ENCODE measurements at regions not wholly inside any gene's neighbourhood (a gene's known extent, or its start where the extent isn't known, plus 50 kb on each side); places are given as distances from the start of the nearest gene placed in this dataset.
"Not testable (repeated sequence)": the region's sequence is repeated elsewhere in the genome, so short reads cannot be mapped to it uniquely, and the experiment has no call there.

GRCh38 chr16:29578898-29579297 lies 72.7 kb upstream of the NPIPB12 start:
- not testable (repeated sequence) for H3K4me3 ChIP-seq (ENCODE audit: low read length); H3F3A ChIP-seq (ENCODE audit: insufficient read depth, low read length); H3K27ac ChIP-seq (ENCODE audit: low read length); H4K20me1 ChIP-seq (ENCODE audit: insufficient read depth, low read length); H3K9me2 ChIP-seq (replicated peaks; ENCODE audit: insufficient read depth, low read length); H3K4me2 ChIP-seq (ENCODE audit: low read depth, low read length); H3K27me3 ChIP-seq (replicated peaks; ENCODE audit: insufficient read depth, low read length); DNase-seq; H3K4me1 ChIP-seq (ENCODE audit: low read length); H3K9me3 ChIP-seq (replicated peaks; ENCODE audit: insufficient read depth, low read length); H3K9ac ChIP-seq (ENCODE audit: low read length); H2AFZ ChIP-seq (ENCODE audit: low read length); H3K36me3 ChIP-seq (replicated peaks; ENCODE audit: insufficient read depth, low read length)
- H3K79me2 ChIP-seq (ENCODE audit: low read length): peaks cover 40% of the 10 kb centered on the region

GRCh38 chr16:29581764-29582163 lies 75.6 kb upstream of the NPIPB12 start:
- not testable (repeated sequence) for H3K9ac ChIP-seq (ENCODE audit: low read length); H3K4me3 ChIP-seq (ENCODE audit: low read length); H3K9me2 ChIP-seq (replicated peaks; ENCODE audit: insufficient read depth, low read length); DNase-seq; H3K27me3 ChIP-seq (replicated peaks; ENCODE audit: insufficient read depth, low read length); H3F3A ChIP-seq (ENCODE audit: insufficient read depth, low read length); H3K27ac ChIP-seq (ENCODE audit: low read length); H3K9me3 ChIP-seq (replicated peaks; ENCODE audit: insufficient read depth, low read length); H3K4me2 ChIP-seq (ENCODE audit: low read depth, low read length); H2AFZ ChIP-seq (ENCODE audit: low read length); H4K20me1 ChIP-seq (ENCODE audit: insufficient read depth, low read length); H3K4me1 ChIP-seq (ENCODE audit: low read length); H3K36me3 ChIP-seq (replicated peaks; ENCODE audit: insufficient read depth, low read length)
- peaks cover 50% of the 10 kb centered on the region for H3K79me2 ChIP-seq (ENCODE audit: low read length)

- not testable (repeated sequence) for H3K27me3 ChIP-seq (replicated peaks; ENCODE audit: insufficient read depth, low read length); H3K27ac ChIP-seq (ENCODE audit: low read length); H3K4me2 ChIP-seq (ENCODE audit: low read depth, low read length); H2AFZ ChIP-seq (ENCODE audit: low read length); H3K4me1 ChIP-seq (ENCODE audit: low read length); H3K9me2 ChIP-seq (replicated peaks; ENCODE audit: insufficient read depth, low read length); H3K36me3 ChIP-seq (replicated peaks; ENCODE audit: insufficient read depth, low read length); DNase-seq; H3K4me3 ChIP-seq (ENCODE audit: low read length); H3K9me3 ChIP-seq (replicated peaks; ENCODE audit: insufficient read depth, low read length); H3F3A ChIP-seq (ENCODE audit: insufficient read depth, low read length); H4K20me1 ChIP-seq (ENCODE audit: insufficient read depth, low read length); H3K9ac ChIP-seq (ENCODE audit: low read length)
- H3K79me2 ChIP-seq (ENCODE audit: low read length): peaks cover 56% of the 10 kb centered on the region
Measured at GRCh38 chr16:29591919-29592318, 71.1 kb upstream of the SPN start.

GRCh38 chr16:29594269-29594925 lies 68.7 kb upstream of the SPN start:
- not testable (repeated sequence) for H3F3A ChIP-seq (ENCODE audit: insufficient read depth, low read length); H3K27me3 ChIP-seq (replicated peaks; ENCODE audit: insufficient read depth, low read length); H4K20me1 ChIP-seq (ENCODE audit: insufficient read depth, low read length); H3K4me2 ChIP-seq (ENCODE audit: low read depth, low read length); H2AFZ ChIP-seq (ENCODE audit: low read length); H3K9me3 ChIP-seq (replicated peaks; ENCODE audit: insufficient read depth, low read length); H3K4me1 ChIP-seq (ENCODE audit: low read length); H3K9me2 ChIP-seq (replicated peaks; ENCODE audit: insufficient read depth, low read length); H3K9ac ChIP-seq (ENCODE audit: low read length); H3K36me3 ChIP-seq (replicated peaks; ENCODE audit: insufficient read depth, low read length)
- peaks cover 41% of the 10 kb centered on the region for H3K79me2 ChIP-seq (ENCODE audit: low read length)
- peak; percentile 51 for DNase-seq
- peak overlapping the region; percentile 68; the same call in 1 of the 2 replicates for H3K27ac ChIP-seq (ENCODE audit: low read length)
- H3K4me3 ChIP-seq (ENCODE audit: low read length): peak overlapping the region; percentile 63; the same call in 1 of the 2 replicates

GRCh38 chr16:29594926-29595838 lies 67.9 kb upstream of the SPN start:
- H3K9me3 ChIP-seq (replicated peaks; ENCODE audit: insufficient read depth, low read length); H3K4me1 ChIP-seq (ENCODE audit: low read length); H3K9me2 ChIP-seq (replicated peaks; ENCODE audit: insufficient read depth, low read length); H3K36me3 ChIP-seq (replicated peaks; ENCODE audit: insufficient read depth, low read length); H3K27me3 ChIP-seq (replicated peaks; ENCODE audit: insufficient read depth, low read length); H4K20me1 ChIP-seq (ENCODE audit: insufficient read depth, low read length); H3F3A ChIP-seq (ENCODE audit: insufficient read depth, low read length): not testable (repeated sequence)
- H3K9ac ChIP-seq (ENCODE audit: low read length): peak overlapping the region; percentile 66; the same call in 1 of the 2 replicates
- DNase-seq: peak; percentile 80
- H3K79me2 ChIP-seq (ENCODE audit: low read length): peaks cover 43% of the 10 kb centered on the region
- H2AFZ ChIP-seq (ENCODE audit: low read length): peak overlapping the region; percentile 38; the same call in 1 of the 2 replicates
- peak overlapping the region; percentile 68; the same call in 1 of the 2 replicates for H3K27ac ChIP-seq (ENCODE audit: low read length)
- H3K4me3 ChIP-seq (ENCODE audit: low read length): peak overlapping the region; percentile 63
- H3K4me2 ChIP-seq (ENCODE audit: low read depth, low read length): peak overlapping the region; percentile 63

- not testable (repeated sequence) for H3K4me3 ChIP-seq (ENCODE audit: low read length); H3F3A ChIP-seq (ENCODE audit: insufficient read depth, low read length); H3K36me3 ChIP-seq (replicated peaks; ENCODE audit: insufficient read depth, low read length); H3K4me1 ChIP-seq (ENCODE audit: low read length); H3K9me2 ChIP-seq (replicated peaks; ENCODE audit: insufficient read depth, low read length); H4K20me1 ChIP-seq (ENCODE audit: insufficient read depth, low read length); H3K9ac ChIP-seq (ENCODE audit: low read length); H2AFZ ChIP-seq (ENCODE audit: low read length); H3K9me3 ChIP-seq (replicated peaks; ENCODE audit: insufficient read depth, low read length); H3K27me3 ChIP-seq (replicated peaks; ENCODE audit: insufficient read depth, low read length); H3K4me2 ChIP-seq (ENCODE audit: low read depth, low read length); DNase-seq; H3K27ac ChIP-seq (ENCODE audit: low read length)
- H3K79me2 ChIP-seq (ENCODE audit: low read length): peaks cover 41% of the 10 kb centered on the region
Measured at GRCh38 chr16:29597030-29597429, 66.0 kb upstream of the SPN start.

GRCh38 chr16:29600111-29601000 lies 62.7 kb upstream of the SPN start:
- H2AFZ ChIP-seq (ENCODE audit: low read length); H3K4me1 ChIP-seq (ENCODE audit: low read length): not testable (repeated sequence)

More at GRCh38 chr16:29600111-29601000, 62.7 kb upstream of the SPN start:
- H3K4me3 ChIP-seq (ENCODE audit: low read length); H3K36me3 ChIP-seq (replicated peaks; ENCODE audit: insufficient read depth, low read length); H3K9me2 ChIP-seq (replicated peaks; ENCODE audit: insufficient read depth, low read length); H4K20me1 ChIP-seq (ENCODE audit: insufficient read depth, low read length); H3K9me3 ChIP-seq (replicated peaks; ENCODE audit: insufficient read depth, low read length); H3F3A ChIP-seq (ENCODE audit: insufficient read depth, low read length); H3K27me3 ChIP-seq (replicated peaks; ENCODE audit: insufficient read depth, low read length); H3K9ac ChIP-seq (ENCODE audit: low read length): not testable (repeated sequence)
- Histone ChIP-seq H3K4me2 (ENCODE audit: low read depth, low read length) (peak overlapping the region; percentile 34; the same call in 1 of the 2 replicates), H3K79me2 (ENCODE audit: low read length) (peaks cover 53% of the 10 kb centered on the region), H3K27ac (ENCODE audit: low read length) (peak overlapping the region; percentile 39; the same call in 1 of the 2 replicates)
- peak; percentile 70 for DNase-seq
